HuH-7.5 (cell line): ENCODE measurements at regions not wholly inside any gene's neighbourhood (a gene's known extent, or its start where the extent isn't known, plus 50 kb on each side); places are given as distances from the start of the nearest gene placed in this dataset.

Experiments used
- DNase-seq: peaks from one replicate; pipeline ENCODE4 v3.0.0; 2011; ENCODE audit warnings: low spot score

- no peak for DNase-seq
These were observed 1258.1 kb upstream of the CELF2 start for GRCh38 chr10:9759596-9759995.

GRCh38 chr10:9762966-9763656 is 1254.6 kb upstream of the CELF2 start:
- DNase-seq, result no peak

GRCh38 chr10:9766762-9767161 is 1250.9 kb upstream of the CELF2 start:
- DNase-seq, result no peak

- DNase-seq, result no peak
These were observed 1236.0 kb upstream of the CELF2 start for GRCh38 chr10:9781666-9782065.

- DNase-seq, result no peak
These were observed 1231.6 kb upstream of the CELF2 start for GRCh38 chr10:9786101-9786500.

GRCh38 chr10:9786576-9786975 is 1231.1 kb upstream of the CELF2 start:
- no peak for DNase-seq

- no peak for DNase-seq
These were observed 1227.7 kb upstream of the CELF2 start for GRCh38 chr10:9789996-9790395.

- no peak for DNase-seq
These were observed 1225.5 kb upstream of the CELF2 start for GRCh38 chr10:9792181-9792580.

GRCh38 chr10:9796564-9796963 is 1221.1 kb upstream of the CELF2 start:
- DNase-seq, result no peak

GRCh38 chr10:9800011-9800410 is 1217.7 kb upstream of the CELF2 start:
- DNase-seq, result no peak

- DNase-seq, result no peak
These were observed 1217.1 kb upstream of the CELF2 start for GRCh38 chr10:9800571-9800970.

GRCh38 chr10:9807846-9808245 is 1209.8 kb upstream of the CELF2 start:
- no peak for DNase-seq

- DNase-seq, result no peak
These were observed 1206.1 kb upstream of the CELF2 start for GRCh38 chr10:9811601-9812000.

GRCh38 chr10:9814285-9814864 is 1203.3 kb upstream of the CELF2 start:
- DNase-seq, result no peak

GRCh38 chr10:9819756-9820494 is 1197.7 kb upstream of the CELF2 start:
- DNase-seq, result no peak

- no peak for DNase-seq
These were observed 1194.3 kb upstream of the CELF2 start for GRCh38 chr10:9823268-9823930.

GRCh38 chr10:9824631-9825071 is 1193.0 kb upstream of the CELF2 start:
- DNase-seq, result no peak

GRCh38 chr10:9825491-9826018 is 1192.1 kb upstream of the CELF2 start:
- DNase-seq, result no peak

GRCh38 chr10:9828110-9828509 is 1189.6 kb upstream of the CELF2 start:
- no peak for DNase-seq

GRCh38 chr10:9833942-9834341 is 1183.7 kb upstream of the CELF2 start:
- DNase-seq, result no peak

GRCh38 chr10:9834434-9834833 is 1183.2 kb upstream of the CELF2 start:
- DNase-seq, result no peak

- DNase-seq, result no peak
These were observed 1172.6 kb upstream of the CELF2 start for GRCh38 chr10:9845075-9845474.

- DNase-seq, result no peak
These were observed 1169.4 kb upstream of the CELF2 start for GRCh38 chr10:9848278-9848677.
